GM12878 (cell line): ENCODE measurements at regions not wholly inside any gene's neighbourhood (a gene's known extent, or its start where the extent isn't known, plus 50 kb on each side); places are given as distances from the start of the nearest gene placed in this dataset.

Experiments
- CHD1 ChIP-seq: IDR thresholded peaks from 2 replicates; pipeline ENCODE4 v1.6.1; 2012; ENCODE audit warnings: low read depth, low read length, improper control_type of control experiment
- FOS ChIP-seq: IDR thresholded peaks from 3 replicates; pipeline ENCODE4 v1.6.1; 2011; ENCODE audit warnings: borderline replicate concordance; ENCODE audit not compliant: insufficient read length; ENCODE audit errors: extremely low read depth
- HDAC6 ChIP-seq: fragments of 200-600 bp; sonication (generic); IDR thresholded peaks from one replicate; pipeline ENCODE4 v1.8.0; 2017; ENCODE audit warnings: antibody characterized with exemption; ENCODE audit not compliant: unreplicated experiment
- NFYB ChIP-seq: IDR thresholded peaks from 2 replicates; pipeline ENCODE4 v1.6.1; 2011; ENCODE audit warnings: low read depth, mild to moderate bottlenecking, low read length, improper control_type of control experiment, moderate library complexity; ENCODE audit not compliant: insufficient read depth
- POLR2A ChIP-seq: IDR thresholded peaks from 2 replicates; pipeline ENCODE4 v1.6.1; 2011; ENCODE audit warnings: low read depth, mild to moderate bottlenecking, low read length
- POU2F2 ChIP-seq: IDR thresholded peaks from 3 replicates; pipeline ENCODE4 v1.6.1; 2011; ENCODE audit warnings: low read depth, mild to moderate bottlenecking, low read length, borderline replicate concordance
- SP1 ChIP-seq: IDR thresholded peaks from one replicate; pipeline ENCODE4 v1.6.1; 2011; ENCODE audit warnings: low read depth, low read length
- TF ChIP-seq, protein P1 (sequence below), 3 experiments: IDR thresholded peaks in 2 of 3; conservative IDR thresholded peaks in 1 of 3; 2 replicates each; pipeline ENCODE4 v1.5.1; 2011; ENCODE audit warnings: low read depth in 3 of 3, low read length in 3 of 3, mild to moderate bottlenecking in 3 of 3, control low read depth in 2 of 3, moderate library complexity in 2 of 3, inconsistent platforms in 1 of 3, mixed read lengths in 1 of 3; ENCODE audit not compliant: control insufficient read depth in 2 of 3, insufficient read depth in 1 of 3; ENCODE audit errors: extremely low read depth in 1 of 3
- TF ChIP-seq, protein P2 (sequence below): IDR thresholded peaks from 2 replicates; pipeline ENCODE4 v1.6.1; 2012; ENCODE audit warnings: low read depth, low read length, improper control_type of control experiment
- TF ChIP-seq, protein P3 (sequence below): IDR thresholded peaks from 2 replicates; pipeline ENCODE4 v1.6.1; 2012; ENCODE audit warnings: mild to moderate bottlenecking, low read depth, low read length

DNA sequence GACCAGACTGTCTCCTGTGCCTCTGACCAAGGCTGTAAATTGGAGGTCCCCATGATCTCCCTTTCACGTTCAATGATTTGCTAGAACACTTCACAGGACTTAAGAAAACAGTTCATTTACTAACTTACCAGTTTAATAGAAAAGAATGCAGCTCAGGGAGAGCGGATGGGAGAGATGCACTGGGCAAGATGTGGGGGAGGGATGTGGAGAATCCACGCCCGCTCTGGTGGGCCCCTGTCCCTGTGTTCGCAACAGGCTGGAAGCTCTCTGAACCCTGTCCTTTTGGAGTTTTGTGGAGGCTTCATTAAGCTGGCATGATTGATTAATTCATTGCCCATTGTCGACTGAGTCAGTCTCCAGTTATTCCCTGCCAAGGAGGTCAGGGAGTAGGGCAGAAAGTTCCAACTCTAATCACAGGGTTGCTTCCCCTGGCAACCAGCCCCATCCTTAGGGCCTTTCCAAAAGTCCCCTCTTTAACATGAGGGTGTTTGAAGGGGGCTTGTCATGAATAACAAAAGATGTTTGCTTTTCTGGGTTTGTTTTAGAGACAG lies 257.1 kb downstream of the ACKR3 start:
- TF ChIP-seq, protein P1, sequence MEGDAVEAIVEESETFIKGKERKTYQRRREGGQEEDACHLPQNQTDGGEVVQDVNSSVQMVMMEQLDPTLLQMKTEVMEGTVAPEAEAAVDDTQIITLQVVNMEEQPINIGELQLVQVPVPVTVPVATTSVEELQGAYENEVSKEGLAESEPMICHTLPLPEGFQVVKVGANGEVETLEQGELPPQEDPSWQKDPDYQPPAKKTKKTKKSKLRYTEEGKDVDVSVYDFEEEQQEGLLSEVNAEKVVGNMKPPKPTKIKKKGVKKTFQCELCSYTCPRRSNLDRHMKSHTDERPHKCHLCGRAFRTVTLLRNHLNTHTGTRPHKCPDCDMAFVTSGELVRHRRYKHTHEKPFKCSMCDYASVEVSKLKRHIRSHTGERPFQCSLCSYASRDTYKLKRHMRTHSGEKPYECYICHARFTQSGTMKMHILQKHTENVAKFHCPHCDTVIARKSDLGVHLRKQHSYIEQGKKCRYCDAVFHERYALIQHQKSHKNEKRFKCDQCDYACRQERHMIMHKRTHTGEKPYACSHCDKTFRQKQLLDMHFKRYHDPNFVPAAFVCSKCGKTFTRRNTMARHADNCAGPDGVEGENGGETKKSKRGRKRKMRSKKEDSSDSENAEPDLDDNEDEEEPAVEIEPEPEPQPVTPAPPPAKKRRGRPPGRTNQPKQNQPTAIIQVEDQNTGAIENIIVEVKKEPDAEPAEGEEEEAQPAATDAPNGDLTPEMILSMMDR (IDR thresholded peaks at IDR 0.05 in 2 of 3, conservative IDR thresholded peaks at IDR 0.05 in 1 of 3; ENCODE audit: control insufficient read depth in 2 of 3, extremely low read depth in 1 of 3, insufficient read depth in 1 of 3, low read depth in 3 of 3, low read length in 3 of 3): no peak
- TF ChIP-seq POU2F2 (no peak), NFYB (no peak), SP1 (no peak), CHD1 (no peak), POLR2A (no peak), HDAC6 (no peak), FOS (no peak)
- TF ChIP-seq, protein P2, sequence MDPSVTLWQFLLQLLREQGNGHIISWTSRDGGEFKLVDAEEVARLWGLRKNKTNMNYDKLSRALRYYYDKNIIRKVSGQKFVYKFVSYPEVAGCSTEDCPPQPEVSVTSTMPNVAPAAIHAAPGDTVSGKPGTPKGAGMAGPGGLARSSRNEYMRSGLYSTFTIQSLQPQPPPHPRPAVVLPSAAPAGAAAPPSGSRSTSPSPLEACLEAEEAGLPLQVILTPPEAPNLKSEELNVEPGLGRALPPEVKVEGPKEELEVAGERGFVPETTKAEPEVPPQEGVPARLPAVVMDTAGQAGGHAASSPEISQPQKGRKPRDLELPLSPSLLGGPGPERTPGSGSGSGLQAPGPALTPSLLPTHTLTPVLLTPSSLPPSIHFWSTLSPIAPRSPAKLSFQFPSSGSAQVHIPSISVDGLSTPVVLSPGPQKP: no peak
- TF ChIP-seq, protein P3, sequence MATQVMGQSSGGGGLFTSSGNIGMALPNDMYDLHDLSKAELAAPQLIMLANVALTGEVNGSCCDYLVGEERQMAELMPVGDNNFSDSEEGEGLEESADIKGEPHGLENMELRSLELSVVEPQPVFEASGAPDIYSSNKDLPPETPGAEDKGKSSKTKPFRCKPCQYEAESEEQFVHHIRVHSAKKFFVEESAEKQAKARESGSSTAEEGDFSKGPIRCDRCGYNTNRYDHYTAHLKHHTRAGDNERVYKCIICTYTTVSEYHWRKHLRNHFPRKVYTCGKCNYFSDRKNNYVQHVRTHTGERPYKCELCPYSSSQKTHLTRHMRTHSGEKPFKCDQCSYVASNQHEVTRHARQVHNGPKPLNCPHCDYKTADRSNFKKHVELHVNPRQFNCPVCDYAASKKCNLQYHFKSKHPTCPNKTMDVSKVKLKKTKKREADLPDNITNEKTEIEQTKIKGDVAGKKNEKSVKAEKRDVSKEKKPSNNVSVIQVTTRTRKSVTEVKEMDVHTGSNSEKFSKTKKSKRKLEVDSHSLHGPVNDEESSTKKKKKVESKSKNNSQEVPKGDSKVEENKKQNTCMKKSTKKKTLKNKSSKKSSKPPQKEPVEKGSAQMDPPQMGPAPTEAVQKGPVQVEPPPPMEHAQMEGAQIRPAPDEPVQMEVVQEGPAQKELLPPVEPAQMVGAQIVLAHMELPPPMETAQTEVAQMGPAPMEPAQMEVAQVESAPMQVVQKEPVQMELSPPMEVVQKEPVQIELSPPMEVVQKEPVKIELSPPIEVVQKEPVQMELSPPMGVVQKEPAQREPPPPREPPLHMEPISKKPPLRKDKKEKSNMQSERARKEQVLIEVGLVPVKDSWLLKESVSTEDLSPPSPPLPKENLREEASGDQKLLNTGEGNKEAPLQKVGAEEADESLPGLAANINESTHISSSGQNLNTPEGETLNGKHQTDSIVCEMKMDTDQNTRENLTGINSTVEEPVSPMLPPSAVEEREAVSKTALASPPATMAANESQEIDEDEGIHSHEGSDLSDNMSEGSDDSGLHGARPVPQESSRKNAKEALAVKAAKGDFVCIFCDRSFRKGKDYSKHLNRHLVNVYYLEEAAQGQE: no peak
